A549 (cell line): ENCODE measurements at regions not wholly inside any gene's neighbourhood (a gene's known extent, or its start where the extent isn't known, plus 50 kb on each side); places are given as distances from the start of the nearest gene placed in this dataset.

Experiments
- ATAC-seq, 2 experiments: fragments of 200-7000 bp in 1 of 2; fragments of >200 bp in 1 of 2; cut with Nextera tagmentation in 1 of 2; cut with Tn5 transposase in 1 of 2; 3 replicates each; pipeline versions ENCODE4 v1.8.0 to v1.9.1; 2018 to 2020; ENCODE audit warnings: mild to moderate bottlenecking in 1 of 2, moderate library complexity in 1 of 2
- CTCF ChIA-PET: fragments of 300-600 bp; sonication (Branson Sonifier 250); formaldehyde crosslinking; extraction: SDS; loops from one replicate; lab custom pipeline; 2021; ENCODE audit warnings: antibody characterized with exemption, inconsistent platforms; lab: Yijun Ruan, JAX
- POLR2A ChIA-PET: fragments of 350-600 bp; formaldehyde crosslinking; extraction: SDS; loops from one replicate; lab custom pipeline; 2021; ENCODE audit warnings: antibody characterized with exemption, inconsistent platforms; lab: Yijun Ruan, JAX
- DNase-seq, 2 experiments: peaks; one replicate each; pipeline versions ENCODE4 v3.0.0 to v3.0.0-alpha.2; 2011 to 2016; ENCODE audit warnings: low read depth in 1 of 2, low spot score in 1 of 2
- FAIRE-seq: peaks from 2 replicates; lab custom pipeline; 2011; peaks lifted over from hg19 to GRCh38; lab: Jason Lieb, UNC
- H3K27ac ChIP-seq, 2 experiments: fragments of >200 bp; sonication (Bioruptor Twin); formaldehyde crosslinking; 3 replicates each; pipeline ENCODE4 v1.5.1; 2016 to 2017
- H3K4me1 ChIP-seq: fragments of >200 bp; sonication (Bioruptor Twin); formaldehyde crosslinking; 3 replicates; pipeline ENCODE4 v1.6.1; 2016
- H3K4me2 ChIP-seq: fragments of >200 bp; sonication (Bioruptor Twin); formaldehyde crosslinking; 3 replicates; pipeline ENCODE4 v1.6.1; 2016
- H3K4me3 ChIP-seq: fragments of >200 bp; sonication (Bioruptor Twin); formaldehyde crosslinking; 3 replicates; pipeline ENCODE4 v1.5.1; 2016
- H3K9me3 ChIP-seq: fragments of >200 bp; sonication (Bioruptor Twin); formaldehyde crosslinking; 3 replicates; pipeline ENCODE4 v1.6.1; 2016
- BHLHE40 ChIP-seq: IDR thresholded peaks from 2 replicates; pipeline ENCODE4 v1.6.1; 2012; ENCODE audit warnings: low read depth, low read length, inconsistent platforms
- CBX2 ChIP-seq: fragments of 200-600 bp; sonication (generic); IDR thresholded peaks from 2 replicates; pipeline ENCODE4 v1.6.1; 2016; ENCODE audit warnings: low read depth, mild to moderate bottlenecking, borderline replicate concordance
- CBX8 ChIP-seq: fragments of 200-600 bp; sonication (generic); IDR thresholded peaks from 2 replicates; pipeline ENCODE4 v1.6.1; 2016
- CEBPB ChIP-seq, 2 experiments: fragments of >200 bp in 1 of 2; sonication (Bioruptor Twin) in 1 of 2; formaldehyde crosslinking in 1 of 2; IDR thresholded peaks; 2 replicates each; pipeline ENCODE4 v1.6.1; 2012 to 2016
- CHD2 ChIP-seq: fragments of 150-350 bp; IDR thresholded peaks from 2 replicates; pipeline ENCODE4 v1.6.1; 2014; ENCODE audit warnings: low read length; ENCODE audit not compliant: partially characterized antibody
- CHD4 ChIP-seq: fragments of 200-600 bp; sonication (generic); IDR thresholded peaks from 2 replicates; pipeline ENCODE4 v1.6.1; 2016; ENCODE audit warnings: antibody characterized with exemption, mild to moderate bottlenecking, borderline replicate concordance
- EP300 ChIP-seq, 2 experiments: fragments of >200 bp; sonication (Bioruptor Twin); formaldehyde crosslinking; IDR thresholded peaks; 2 replicates in 1 of 2; 3 replicates in 1 of 2; pipeline ENCODE4 v1.6.1; 2016 to 2017
- FOSB ChIP-seq: fragments of 250-450 bp; sonication (Bioruptor Pico); IDR thresholded peaks from 2 replicates; pipeline ENCODE4 v1.5.0; 2020; ENCODE audit warnings: mild to moderate bottlenecking, moderate library complexity
- FOSL2 ChIP-seq, 2 experiments: fragments of 450-650 bp in 1 of 2; fragments of >200 bp in 1 of 2; sonication (Bioruptor Twin) in 1 of 2; formaldehyde crosslinking; IDR thresholded peaks; 2 replicates each; pipeline versions ENCODE4 v1.5.0 to v1.6.1; 2016 to 2020; ENCODE audit warnings: mild to moderate bottlenecking in 1 of 2, moderate library complexity in 1 of 2
- FOXS1 ChIP-seq: fragments of 250-450 bp; sonication (Bioruptor Pico); IDR thresholded peaks from 2 replicates; pipeline ENCODE4 v1.5.0; 2020; ENCODE audit warnings: mild to moderate bottlenecking, moderate library complexity
- GATA3 ChIP-seq: IDR thresholded peaks from 2 replicates; pipeline ENCODE4 v1.6.1; 2012; ENCODE audit warnings: borderline replicate concordance
- HOXB13 ChIP-seq: fragments of 250-450 bp; sonication (Bioruptor Pico); IDR thresholded peaks from 2 replicates; pipeline ENCODE4 v1.5.0; 2020; ENCODE audit warnings: low read depth, mild to moderate bottlenecking, moderate library complexity
- HOXB5 ChIP-seq: fragments of 250-450 bp; sonication (Bioruptor Pico); IDR thresholded peaks from 2 replicates; pipeline ENCODE4 v1.5.0; 2020; ENCODE audit warnings: mild to moderate bottlenecking, moderate library complexity
- JUNB ChIP-seq: fragments of >200 bp; sonication (Bioruptor Twin); formaldehyde crosslinking; IDR thresholded peaks from 2 replicates; pipeline ENCODE4 v1.6.1; 2016
- KDM1A ChIP-seq: fragments of 200-600 bp; sonication (generic); IDR thresholded peaks from 2 replicates; pipeline ENCODE4 v1.6.1; 2016; ENCODE audit warnings: low read depth, mild to moderate bottlenecking
- MAFK ChIP-seq: fragments of 450-650 bp; IDR thresholded peaks from 2 replicates; pipeline ENCODE4 v1.6.1; 2014; ENCODE audit not compliant: partially characterized antibody
- MYC ChIP-seq: IDR thresholded peaks from 2 replicates; pipeline ENCODE4 v1.6.1; 2012; ENCODE audit warnings: mild to moderate bottlenecking, inconsistent platforms, low read length, improper control_type of control experiment, borderline replicate concordance
- NPAS2 ChIP-seq: fragments of 250-450 bp; sonication (Bioruptor Pico); IDR thresholded peaks from 2 replicates; pipeline ENCODE4 v1.8.0; 2022; ENCODE audit warnings: mild to moderate bottlenecking, moderate library complexity, borderline replicate concordance
- POLR2A ChIP-seq: IDR thresholded peaks from 2 replicates; pipeline ENCODE4 v1.6.1; 2012; ENCODE audit warnings: mild to moderate bottlenecking, low read length
- POLR2AphosphoS2 ChIP-seq: conservative IDR thresholded peaks from 2 replicates; pipeline ENCODE4 v1.6.1; 2012; ENCODE audit warnings: low read length, improper control_type of control experiment, inconsistent platforms
- RARB ChIP-seq: fragments of 250-450 bp; sonication (Bioruptor Pico); IDR thresholded peaks from 2 replicates; pipeline ENCODE4 v1.8.0; 2021; ENCODE audit warnings: mild to moderate bottlenecking, moderate library complexity
- RFX5 ChIP-seq: fragments of 450-650 bp; IDR thresholded peaks from 2 replicates; pipeline ENCODE4 v1.7.1; 2014; ENCODE audit warnings: antibody characterized with exemption, mild to moderate bottlenecking, moderate library complexity
- SMC3 ChIP-seq: fragments of >200 bp; sonication (Bioruptor Twin); formaldehyde crosslinking; IDR thresholded peaks from 3 replicates; pipeline ENCODE4 v1.6.1; 2018; ENCODE audit warnings: inconsistent platforms
- TP53 ChIP-seq: fragments of 250-450 bp; sonication (Bioruptor Pico); IDR thresholded peaks from 2 replicates; pipeline ENCODE4 v1.5.0; 2021; ENCODE audit warnings: mild to moderate bottlenecking, moderate library complexity
- ZC3H11A ChIP-seq: fragments of 450-650 bp; IDR thresholded peaks from 2 replicates; pipeline ENCODE4 v1.6.1; 2014; ENCODE audit warnings: antibody characterized with exemption, mild to moderate bottlenecking
- ZFP36 ChIP-seq: fragments of 450-650 bp; IDR thresholded peaks from 2 replicates; pipeline ENCODE4 v1.6.1; 2014; ENCODE audit warnings: borderline replicate concordance; ENCODE audit not compliant: partially characterized antibody
- ZSCAN20 ChIP-seq: fragments of 250-450 bp; sonication (Bioruptor Pico); IDR thresholded peaks from 2 replicates; pipeline ENCODE4 v1.8.0; 2022; ENCODE audit warnings: mild to moderate bottlenecking, moderate library complexity
- WGBS: methylation state at CpG from one replicate; pipeline ENCODE4 v1.1.6; 2017; ENCODE audit errors: missing lambda C conversion rate; 5-methylcytosine and 5-hydroxymethylcytosine counted together
- TF ChIP-seq, protein P1 (sequence below): fragments of 250-450 bp; sonication (Bioruptor Pico); IDR thresholded peaks from 2 replicates; pipeline ENCODE4 v1.5.0; 2020; ENCODE audit warnings: low read depth, mild to moderate bottlenecking, moderate library complexity
- TF ChIP-seq, protein P2 (sequence below): fragments of >200 bp; sonication (Bioruptor Twin); formaldehyde crosslinking; IDR thresholded peaks from 3 replicates; pipeline ENCODE4 v1.6.1; 2016
- TF ChIP-seq, protein P3 (sequence below): IDR thresholded peaks from 2 replicates; pipeline ENCODE4 v1.6.1; 2012

DNA sequence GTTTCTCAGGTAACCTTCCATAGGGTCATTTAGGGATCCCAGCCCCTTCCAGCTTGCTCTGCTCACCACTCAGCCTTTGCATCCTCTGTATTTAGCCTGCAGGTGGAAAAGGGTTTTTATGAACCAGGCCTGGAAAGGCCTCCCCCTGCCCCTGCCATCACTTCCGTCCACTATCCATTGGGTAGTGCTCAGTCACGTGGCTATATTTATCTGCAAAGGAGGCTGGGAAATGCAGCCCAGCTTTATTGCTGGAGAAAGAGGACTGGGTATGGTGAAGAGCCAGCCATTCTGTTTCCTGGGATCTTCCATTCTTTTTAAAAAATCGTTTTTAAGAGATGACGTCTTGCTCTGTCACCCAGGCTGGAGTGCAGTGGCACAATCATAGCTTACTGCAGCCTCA lies 87.0 kb upstream of the MAP1LC3B2 start:
- ChIA-PET CTCF (interaction anchor here (0.9 kb wide), 1 partner anchor 11 kb away, joined by 3 read pairs; no protein-coding TSS in a partner anchor), POLR2A (no interaction called here)
- DNase-seq: no peak
- Histone ChIP-seq H3K4me3 (no peak overlapping the region), H3K4me1 (no peaks in the 10 kb centered on the region), H3K27ac (no peak overlapping the region), H3K9me3 (peaks cover 7% of the 10 kb centered on the region), H3K4me2 (no peak overlapping the region)
- 69% methylated on average over 4 of the region's 4 CpGs for WGBS
- no peak for TF ChIP-seq FOXS1 (CRISPR knock-in tag)
- TF ChIP-seq CBX2: no peak
- no peak for TF ChIP-seq GATA3
- TF ChIP-seq MYC: no peak
- TF ChIP-seq FOSL2 (IDR thresholded peaks at IDR 0.05): no peak
- TF ChIP-seq FOSL2 (CRISPR knock-in tag; IDR thresholded peaks at IDR 0.05): no peak
- no peak for TF ChIP-seq CEBPB (IDR thresholded peaks at IDR 0.05)
- TF ChIP-seq SMC3: no peak
- no peak for TF ChIP-seq RARB (CRISPR knock-in tag)
- TF ChIP-seq CHD4: no peak
- no peak for TF ChIP-seq KDM1A
- TF ChIP-seq HOXB5 (CRISPR knock-in tag): no peak
- no peak for TF ChIP-seq ZFP36
- TF ChIP-seq FOSB (CRISPR knock-in tag): no peak
- TF ChIP-seq, protein P1, sequence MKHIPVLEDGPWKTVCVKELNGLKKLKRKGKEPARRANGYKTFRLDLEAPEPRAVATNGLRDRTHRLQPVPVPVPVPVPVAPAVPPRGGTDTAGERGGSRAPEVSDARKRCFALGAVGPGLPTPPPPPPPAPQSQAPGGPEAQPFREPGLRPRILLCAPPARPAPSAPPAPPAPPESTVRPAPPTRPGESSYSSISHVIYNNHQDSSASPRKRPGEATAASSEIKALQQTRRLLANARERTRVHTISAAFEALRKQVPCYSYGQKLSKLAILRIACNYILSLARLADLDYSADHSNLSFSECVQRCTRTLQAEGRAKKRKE (CRISPR knock-in tag): no peak
- no peak for TF ChIP-seq TP53
- TF ChIP-seq CBX8: no peak
- FAIRE-seq: no peak
- no peak; a peak in 1 of 6 replicates for ATAC-seq

DNA sequence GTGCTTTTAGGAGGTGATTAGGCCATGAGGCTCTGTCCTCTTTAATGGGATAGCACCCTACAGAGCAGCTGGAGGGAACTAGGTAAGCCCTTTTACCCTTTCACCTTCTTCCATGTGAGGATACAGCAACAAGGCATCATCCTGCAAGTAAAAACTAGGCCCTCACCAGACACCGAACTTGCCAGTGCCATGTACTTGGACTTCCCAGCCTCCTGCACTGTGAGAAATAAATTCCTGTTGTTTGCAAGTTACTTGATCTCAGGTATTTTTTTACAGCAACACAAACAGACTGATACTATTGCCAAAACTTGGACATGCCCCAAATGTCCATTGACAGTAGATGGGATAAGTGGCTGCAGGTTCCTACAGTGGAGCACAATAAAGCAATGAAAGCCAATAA lies 85.8 kb upstream of the MAP1LC3B2 start:
- peaks cover 19% of the 10 kb centered on the region for H3K9me3 ChIP-seq

DNA sequence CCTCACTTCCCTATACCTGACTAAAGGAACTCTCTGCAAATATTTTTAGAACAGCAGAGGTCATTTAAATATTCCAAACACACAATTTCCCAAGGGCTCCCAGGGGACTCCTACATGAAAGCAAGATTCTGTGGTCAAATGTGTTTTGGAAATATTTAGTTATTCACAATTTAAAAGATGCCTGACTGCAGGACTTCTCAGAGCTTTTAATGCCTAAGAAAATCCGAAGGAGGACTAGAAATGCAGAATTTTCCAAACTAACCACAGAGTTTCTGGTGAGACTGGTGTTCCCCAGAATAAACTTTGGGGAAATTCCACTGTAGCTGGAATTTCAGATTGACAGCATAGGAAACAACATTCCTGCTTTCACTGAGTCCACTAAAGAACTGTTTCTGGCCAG lies 84.8 kb upstream of the MAP1LC3B2 start:
- POLR2A ChIA-PET: no interaction called here
- ATAC-seq: no peak
- Histone ChIP-seq H3K4me3 (no peak overlapping the region), H3K4me2 (no peak overlapping the region), H3K27ac (no peak overlapping the region), H3K4me1 (no peaks in the 10 kb centered on the region), H3K9me3 (peaks cover 24% of the 10 kb centered on the region)
- 31% methylated on average over 1 of the region's 1 CpG for WGBS
- no peak for FAIRE-seq
- CTCF ChIA-PET: interaction anchor here (0.7 to 1.5 kb wide), 2 partner anchors 192 to 199 kb away, joined by 3 read pairs; no protein-coding TSS in a partner anchor
- TF ChIP-seq, protein P2, sequence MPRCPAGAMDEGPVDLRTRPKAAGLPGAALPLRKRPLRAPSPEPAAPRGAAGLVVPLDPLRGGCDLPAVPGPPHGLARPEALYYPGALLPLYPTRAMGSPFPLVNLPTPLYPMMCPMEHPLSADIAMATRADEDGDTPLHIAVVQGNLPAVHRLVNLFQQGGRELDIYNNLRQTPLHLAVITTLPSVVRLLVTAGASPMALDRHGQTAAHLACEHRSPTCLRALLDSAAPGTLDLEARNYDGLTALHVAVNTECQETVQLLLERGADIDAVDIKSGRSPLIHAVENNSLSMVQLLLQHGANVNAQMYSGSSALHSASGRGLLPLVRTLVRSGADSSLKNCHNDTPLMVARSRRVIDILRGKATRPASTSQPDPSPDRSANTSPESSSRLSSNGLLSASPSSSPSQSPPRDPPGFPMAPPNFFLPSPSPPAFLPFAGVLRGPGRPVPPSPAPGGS: no peak
- TF ChIP-seq BHLHE40: no peak
- TF ChIP-seq CHD2: no peak
- TF ChIP-seq, protein P1 (CRISPR knock-in tag): no peak
- TF ChIP-seq POLR2AphosphoS2: no peak
- no peak for TF ChIP-seq CBX8
- no peak for TF ChIP-seq POLR2A
- TF ChIP-seq SMC3: no peak
- no peak for TF ChIP-seq HOXB13
- TF ChIP-seq KDM1A: no peak
- TF ChIP-seq EP300 (IDR thresholded peaks at IDR 0.05): no peak
- no peak for TF ChIP-seq ZSCAN20 (CRISPR knock-in tag)
- TF ChIP-seq MAFK: no peak
- TF ChIP-seq, protein P3, sequence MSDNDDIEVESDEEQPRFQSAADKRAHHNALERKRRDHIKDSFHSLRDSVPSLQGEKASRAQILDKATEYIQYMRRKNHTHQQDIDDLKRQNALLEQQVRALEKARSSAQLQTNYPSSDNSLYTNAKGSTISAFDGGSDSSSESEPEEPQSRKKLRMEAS: no peak
- no peak for DNase-seq

More for the DNA sequence above, 85.8 kb upstream of the MAP1LC3B2 start:
- H3K27ac ChIP-seq: no peak overlapping the region
- TF ChIP-seq NPAS2 (CRISPR knock-in tag): no peak
- no peak for TF ChIP-seq GATA3
- no peak for TF ChIP-seq RFX5
- TF ChIP-seq JUNB: no peak
- TF ChIP-seq MAFK: no peak
- no peak for TF ChIP-seq ZC3H11A
- TF ChIP-seq FOSL2 (IDR thresholded peaks at IDR 0.05): no peak
- no peak for TF ChIP-seq FOSL2 (CRISPR knock-in tag; IDR thresholded peaks at IDR 0.05)
- TF ChIP-seq, all 56 proteins: peak for 0
- 100% methylated on average over 1 of the region's 1 CpG for WGBS
- ATAC-seq (no peak), DNase-seq (no peak), FAIRE-seq (no peak)
- Histone ChIP-seq H3K4me3 (no peak overlapping the region), H3K4me2 (no peak overlapping the region), H3K4me1 (no peaks in the 10 kb centered on the region)
- POLR2A ChIA-PET: no interaction called here
- CTCF ChIA-PET: interaction anchor here (0.5 to 0.7 kb wide), 2 partner anchors 13 to 176 kb away, joined by 3 read pairs; no protein-coding TSS in a partner anchor
